Astrocyte (in vitro differentiated cells and primary cell): ENCODE measurements at regions not wholly inside any gene's neighbourhood (a gene's known extent, or its start where the extent isn't known, plus 50 kb on each side); places are given as distances from the start of the nearest gene placed in this dataset.

Experiments
- CTCF ChIP-seq: IDR thresholded peaks from 2 replicates; pipeline ENCODE4 v1.5.1; 2011; ENCODE audit warnings: low read depth, mild to moderate bottlenecking, inconsistent platforms, low read length, moderate library complexity; ENCODE audit not compliant: insufficient read depth
- EZH2 ChIP-seq: IDR thresholded peaks from 2 replicates; pipeline ENCODE4 v1.6.1; 2012; ENCODE audit warnings: mild to moderate bottlenecking, low read length, inconsistent platforms; ENCODE audit not compliant: insufficient read depth

DNA sequence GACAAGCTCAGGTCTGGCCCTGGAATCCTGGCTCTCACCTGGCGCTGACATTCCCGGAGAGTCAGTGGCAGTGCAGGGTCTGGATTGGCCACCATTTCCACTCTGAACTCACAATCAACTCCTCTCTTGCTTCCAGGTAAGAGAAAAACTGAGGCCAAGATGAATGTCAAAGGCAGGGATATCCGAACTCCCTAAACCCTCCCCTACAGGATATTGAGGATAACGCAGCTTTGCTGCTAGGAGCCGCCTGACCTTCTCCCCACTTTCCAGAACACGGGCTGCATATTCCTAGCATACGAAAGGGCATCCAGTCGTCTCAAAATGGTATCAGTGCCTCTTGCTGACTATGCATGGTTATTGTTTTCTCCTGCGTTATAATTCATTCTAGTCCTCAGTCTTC is 473.4 kb downstream of the SOX9 start:
- TF ChIP-seq CTCF (no peak), EZH2 (no peak)
